ENCODE measurements at regions not wholly inside any gene's neighbourhood (a gene's known extent, or its start where the extent isn't known, plus 50 kb on each side); places are given as distances from the start of the nearest gene placed in this dataset.

GRCh38 chr4:187417721-187418120 is 577.9 kb upstream of the ZFP42 start:
- no peak overlapping the region for H3K9ac ChIP-seq (ENCODE audit: low read length)
- no peaks in the 10 kb centered on the region for H3K9me3 ChIP-seq (ENCODE audit: insufficient read depth, low read length)
- no peak overlapping the region for H3K4me2 ChIP-seq (ENCODE audit: low read depth, low read length, poor library complexity, severe bottlenecking)
- H3K9me2 ChIP-seq (replicated peaks; ENCODE audit: insufficient read depth, low read length): no peaks in the 10 kb centered on the region
- no peaks in the 10 kb centered on the region for H3K79me2 ChIP-seq (ENCODE audit: insufficient read depth, low read length)
- no peak overlapping the region for H3K4me3 ChIP-seq (ENCODE audit: insufficient read depth, low read length, poor library complexity, severe bottlenecking)
- H4K20me1 ChIP-seq (ENCODE audit: low read depth, low read length): no peaks in the 10 kb centered on the region
- H3K27ac ChIP-seq (ENCODE audit: low read depth, low read length): no peak overlapping the region
- no peak for TF ChIP-seq CTCF (IDR thresholded peaks at IDR 0.05; ENCODE audit: insufficient read depth, low read length, poor library complexity, severe bottlenecking)
- TF ChIP-seq EZH2phosphoT487 (conservative IDR thresholded peaks at IDR 0.05; ENCODE audit: low read length): no peak
- H3K36me3 ChIP-seq (ENCODE audit: low read length): no peaks in the 10 kb centered on the region
- H2AFZ ChIP-seq (ENCODE audit: low read depth, low read length, severe bottlenecking): no peak overlapping the region
- no peaks in the 10 kb centered on the region for H3K27me3 ChIP-seq (ENCODE audit: low read length)
- no peaks in the 10 kb centered on the region for H3F3A ChIP-seq (ENCODE audit: insufficient read depth)

- no peaks in the 10 kb centered on the region for H3K9me3 ChIP-seq (ENCODE audit: insufficient read depth, low read length)
- H3K9ac ChIP-seq (ENCODE audit: low read length): no peak overlapping the region
- TF ChIP-seq EZH2phosphoT487 (conservative IDR thresholded peaks at IDR 0.05; ENCODE audit: low read length) (no peak), CTCF (IDR thresholded peaks at IDR 0.05; ENCODE audit: insufficient read depth, low read length, poor library complexity, severe bottlenecking) (no peak)
- H3K36me3 ChIP-seq (ENCODE audit: low read length): no peaks in the 10 kb centered on the region
- no peaks in the 10 kb centered on the region for H3K9me2 ChIP-seq (replicated peaks; ENCODE audit: insufficient read depth, low read length)
- H3K79me2 ChIP-seq (ENCODE audit: insufficient read depth, low read length): no peaks in the 10 kb centered on the region
- H3K4me3 ChIP-seq (ENCODE audit: insufficient read depth, low read length, poor library complexity, severe bottlenecking): no peak overlapping the region
- no peaks in the 10 kb centered on the region for H3F3A ChIP-seq (ENCODE audit: insufficient read depth)
- no peak overlapping the region for H3K27ac ChIP-seq (ENCODE audit: low read depth, low read length)
- no peak overlapping the region for H2AFZ ChIP-seq (ENCODE audit: low read depth, low read length, severe bottlenecking)
- H4K20me1 ChIP-seq (ENCODE audit: low read depth, low read length): no peaks in the 10 kb centered on the region
- H3K4me2 ChIP-seq (ENCODE audit: low read depth, low read length, poor library complexity, severe bottlenecking): no peak overlapping the region
- no peaks in the 10 kb centered on the region for H3K27me3 ChIP-seq (ENCODE audit: low read length)
Observed at GRCh38 chr4:187422655-187423054, 572.9 kb upstream of the ZFP42 start.

GRCh38 chr4:187424636-187425035 is 570.9 kb upstream of the ZFP42 start:
- Histone ChIP-seq H3F3A (ENCODE audit: insufficient read depth) (no peaks in the 10 kb centered on the region), H2AFZ (ENCODE audit: low read depth, low read length, severe bottlenecking) (no peak overlapping the region), H3K9me2 (replicated peaks; ENCODE audit: insufficient read depth, low read length) (no peaks in the 10 kb centered on the region), H3K4me2 (ENCODE audit: low read depth, low read length, poor library complexity, severe bottlenecking) (no peak overlapping the region), H3K79me2 (ENCODE audit: insufficient read depth, low read length) (no peaks in the 10 kb centered on the region), H3K27me3 (ENCODE audit: low read length) (no peaks in the 10 kb centered on the region), H3K36me3 (ENCODE audit: low read length) (no peaks in the 10 kb centered on the region), H3K9ac (ENCODE audit: low read length) (no peak overlapping the region), H3K9me3 (ENCODE audit: insufficient read depth, low read length) (no peaks in the 10 kb centered on the region), H3K27ac (ENCODE audit: low read depth, low read length) (no peak overlapping the region), H4K20me1 (ENCODE audit: low read depth, low read length) (no peaks in the 10 kb centered on the region), H3K4me3 (ENCODE audit: insufficient read depth, low read length, poor library complexity, severe bottlenecking) (no peak overlapping the region)
- no peak for TF ChIP-seq EZH2phosphoT487 (conservative IDR thresholded peaks at IDR 0.05; ENCODE audit: low read length)
- no peak for TF ChIP-seq CTCF (IDR thresholded peaks at IDR 0.05; ENCODE audit: insufficient read depth, low read length, poor library complexity, severe bottlenecking)

All from SU-DHL-6 (cell line).